ENCODE measurements at regions not wholly inside any gene's neighbourhood (a gene's known extent, or its start where the extent isn't known, plus 50 kb on each side); places are given as distances from the start of the nearest gene placed in this dataset. TPM values are rescaled to one million over a fixed set of nuclear protein-coding genes. Genes with fewer than 3 reads are reported as not detected.

Small RNA genes in the stretch of these regions (small RNA-seq; reads per million reads assigned to genes)
- gene RF01518 (ENCODE audit: insufficient read depth, insufficient read length, low read depth, low replicate concordance) (not detected), gene RNU1-95P (ENCODE audit: insufficient read depth, insufficient read length, low read depth, low replicate concordance) (not detected)

Measured in endothelial cell of umbilical vein (primary cell).